Lung (tissue), 11 donors: ENCODE measurements at regions not wholly inside any gene's neighbourhood (a gene's known extent, or its start where the extent isn't known, plus 50 kb on each side); places are given as distances from the start of the nearest gene placed in this dataset.
A peak's percentile ranks its signal among the peaks of the same experiment; 100 is the strongest.

Experiments used
- ATAC-seq: fragments of 200-7000 bp; cut with Tn5 transposase; one replicate; pipeline ENCODE4 v1.9.1; 2020; ENCODE audit warnings: moderate number of reproducible peaks; ENCODE audit not compliant: insufficient read depth, low FRiP score
- DNase-seq, 3 donors: peaks; one replicate each; pipeline ENCODE4 v3.0.0-alpha.2; 2013 to 2017
- H3K27ac ChIP-seq, 2 donors: one replicate each; pipeline ENCODE4 v1.5.1; 2013; ENCODE audit warnings: mild to moderate bottlenecking in 2 of 2, moderate library complexity in 2 of 2, control low read depth in 1 of 2, inconsistent platforms in 1 of 2, low read depth in 1 of 2, low read length in 1 of 2
- H3K27me3 ChIP-seq, 3 donors: one replicate each; pipeline ENCODE4 v1.5.1; 2013; ENCODE audit warnings: low read length in 2 of 3; ENCODE audit not compliant: control insufficient read depth in 3 of 3, insufficient read depth in 3 of 3
- H3K36me3 ChIP-seq, 4 donors: one replicate each; pipeline ENCODE4 v1.5.1; 2013; ENCODE audit warnings: low read length in 4 of 4, mild to moderate bottlenecking in 1 of 4, moderate library complexity in 1 of 4; ENCODE audit not compliant: control insufficient read depth in 4 of 4, insufficient read depth in 4 of 4
- H3K4me1 ChIP-seq, 5 donors: one replicate each; pipeline ENCODE4 v1.5.1; 2013; ENCODE audit warnings: low read length in 5 of 5, mild to moderate bottlenecking in 2 of 5, moderate library complexity in 1 of 5; ENCODE audit not compliant: control insufficient read depth in 5 of 5, insufficient read depth in 5 of 5
- H3K4me3 ChIP-seq: one replicate; pipeline ENCODE4 v1.5.1; 2013; ENCODE audit warnings: mild to moderate bottlenecking, control low read depth, moderate library complexity
- H3K9ac ChIP-seq, 2 donors: one replicate each; pipeline ENCODE4 v1.5.1; 2013; ENCODE audit warnings: low read length in 2 of 2, control low read depth in 1 of 2; ENCODE audit not compliant: insufficient read depth in 1 of 2
- H3K9me3 ChIP-seq, 4 donors: one replicate each; pipeline ENCODE4 v1.5.1; 2013; ENCODE audit warnings: low read length in 3 of 4, mild to moderate bottlenecking in 1 of 4, moderate library complexity in 1 of 4; ENCODE audit not compliant: control insufficient read depth in 4 of 4, insufficient read depth in 3 of 4
- CTCF ChIP-seq: IDR thresholded peaks from 2 replicates; pipeline ENCODE4 v1.5.1; 2012; ENCODE audit warnings: mild to moderate bottlenecking; ENCODE audit errors: control extremely low read depth, extremely low read depth
- WGBS, 2 donors: extraction: QIAGEN DNeasy Blood & Tissue Kit; methylation state at CpG; one replicate each; pipeline ENCODE4 v1.1.7; 2013; 5-methylcytosine and 5-hydroxymethylcytosine counted together
- donor health status: control.
- donor health status: control.
- donor health status: Bipolar disorder and iron deficiency.
- donor health status: healthy.
- donor health status: DM: yes; HTN: yes; CAD: no.

- DNase-seq (no peak), ATAC-seq (no peak)
- Histone ChIP-seq H3K9ac (no peak overlapping the region), H3K9me3 (no peaks in the 10 kb centered on the region), H3K36me3 (no peaks in the 10 kb centered on the region), H3K4me1 (peaks cover 0 to 11% (median 0%) of the 10 kb centered on the region in 5 donors), H3K27me3 (no peaks in the 10 kb centered on the region), H3K27ac (no peak overlapping the region), H3K4me3 (no peak overlapping the region)
- no peak for TF ChIP-seq CTCF
- 88 to 91% methylated on average over 7 of the region's 7 CpGs for WGBS, 2 donors
These were observed 323.2 kb upstream of the MEIS1 start for GRCh38 chr2:66111706-66112105.

GRCh38 chr2:66110608-66111007 is 324.3 kb upstream of the MEIS1 start:
- Histone ChIP-seq H3K36me3 (no peaks in the 10 kb centered on the region), H3K4me3 (no peak overlapping the region), H3K9ac (no peak overlapping the region), H3K4me1 (peaks cover 0 to 11% (median 0%) of the 10 kb centered on the region in 5 donors), H3K27ac (no peak overlapping the region), H3K9me3 (no peaks in the 10 kb centered on the region), H3K27me3 (no peaks in the 10 kb centered on the region)
- 87 to 92% methylated on average over 2 of the region's 2 CpGs for WGBS, 2 donors
- DNase-seq: no peak
- no peak for TF ChIP-seq CTCF
- no peak for ATAC-seq

GRCh38 chr2:66110086-66110485 is 324.8 kb upstream of the MEIS1 start:
- TF ChIP-seq CTCF: no peak
- 91 to 96% methylated on average over 2 of the region's 2 CpGs for WGBS, 2 donors
- no peak for ATAC-seq

GRCh38 chr2:66109419-66109818 is 325.5 kb upstream of the MEIS1 start:
- TF ChIP-seq CTCF: no peak
- H3K4me1 ChIP-seq: peaks cover 0 to 11% (median 0%) of the 10 kb centered on the region in 5 donors
- H3K27ac ChIP-seq: no peak overlapping the region
- ATAC-seq (no peak), DNase-seq (peak in 2 of 3 donors; percentile 33 to 43)
- WGBS, 2 donors: 45 to 58% methylated on average over 2 of the region's 2 CpGs
- no peaks in the 10 kb centered on the region for H3K36me3 ChIP-seq
- no peak overlapping the region for H3K9ac ChIP-seq
- no peaks in the 10 kb centered on the region for H3K27me3 ChIP-seq
- no peaks in the 10 kb centered on the region for H3K9me3 ChIP-seq
- H3K4me3 ChIP-seq: no peak overlapping the region

More at GRCh38 chr2:66110086-66110485, 324.8 kb upstream of the MEIS1 start:
- H3K4me3 ChIP-seq: no peak overlapping the region
- H3K9ac ChIP-seq: no peak overlapping the region
- DNase-seq: no peak
- H3K27me3 ChIP-seq: no peaks in the 10 kb centered on the region
- H3K27ac ChIP-seq: no peak overlapping the region
- H3K36me3 ChIP-seq: no peaks in the 10 kb centered on the region
- no peaks in the 10 kb centered on the region for H3K9me3 ChIP-seq
- peaks cover 0 to 11% (median 0%) of the 10 kb centered on the region in 5 donors for H3K4me1 ChIP-seq
